ENCODE measurements at regions not wholly inside any gene's neighbourhood (a gene's known extent, or its start where the extent isn't known, plus 50 kb on each side); places are given as distances from the start of the nearest gene placed in this dataset.

DNA sequence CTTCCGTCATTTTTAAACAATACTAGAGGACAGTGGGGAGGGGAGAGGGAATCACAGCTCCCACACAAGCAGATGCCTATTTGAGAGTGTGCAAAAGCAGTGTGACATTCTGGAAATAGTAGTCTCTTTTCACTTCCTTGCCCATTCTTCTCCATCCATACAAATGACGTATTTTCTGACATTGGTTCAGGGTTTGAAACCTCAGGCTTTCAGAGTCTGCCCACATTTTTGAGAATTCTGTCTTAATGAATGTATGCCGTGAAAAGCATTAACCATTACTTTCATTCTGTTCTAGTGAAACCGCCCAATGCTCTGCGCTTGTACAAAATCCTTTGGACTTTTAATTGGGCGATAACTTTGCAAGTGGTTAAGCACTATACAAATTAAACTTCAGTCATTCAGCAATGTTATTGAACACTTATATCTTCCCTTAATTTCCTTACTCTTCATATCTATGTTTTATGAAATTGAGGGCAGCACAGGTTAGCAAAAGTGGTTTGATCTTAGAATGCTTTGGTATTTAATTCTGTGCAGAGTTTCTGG is 265.7 kb downstream of the SOX4 start:
- TF ChIP-seq FOS (IDR thresholded peaks at IDR 0.05; ENCODE audit: borderline replicate concordance, insufficient read depth, low read length) (no peak), JUN (IDR thresholded peaks at IDR 0.05; ENCODE audit: borderline replicate concordance, insufficient read depth, insufficient read length, low read depth) (no peak), POLR2AphosphoS5 (IDR thresholded peaks at IDR 0.05; ENCODE audit: insufficient read depth, low read depth, low read length) (no peak), MYC (IDR thresholded peaks at IDR 0.05; ENCODE audit: low read depth, low read length) (no peak), EZH2 (IDR thresholded peaks at IDR 0.05; ENCODE audit: borderline replicate concordance, low read depth, low read length, severe bottlenecking) (no peak)

GRCh38 chr6:21861942-21862341 is 268.4 kb downstream of the SOX4 start:
- CTCF ChIA-PET, result interaction anchor here (1.0 kb wide), 1 partner anchor 15 kb away, joined by 3 read pairs; no protein-coding TSS in a partner anchor
- Histone ChIP-seq H4K20me1 (replicated peaks; ENCODE audit: control insufficient read depth, extremely low read depth, insufficient read depth, low read length) (no peaks in the 10 kb centered on the region), H3K36me3 (ENCODE audit: control insufficient read depth in 2 of 2, extremely low read depth in 1 of 2, insufficient read depth in 2 of 2, low read length in 2 of 2) (no peaks in the 10 kb centered on the region), H3K27me3 (ENCODE audit: control insufficient read depth in 2 of 2, insufficient read depth in 2 of 2, low read length in 2 of 2) (no peaks in the 10 kb centered on the region), H2AFZ (ENCODE audit: low read depth, low read length) (no peak overlapping the region), H3K79me2 (ENCODE audit: control insufficient read depth, insufficient read depth, low read length) (no peaks in the 10 kb centered on the region), H3K9me3 (replicated peaks; ENCODE audit: control insufficient read depth, insufficient read depth, low read length) (no peaks in the 10 kb centered on the region), H3K4me3 (replicated peaks in 1 of 3; ENCODE audit: insufficient read depth in 1 of 3, low read depth in 1 of 3, low read length in 3 of 3) (no peak overlapping the region), H3K9ac (replicated peaks; ENCODE audit: extremely low read depth, insufficient read depth, low read length) (no peak overlapping the region), H3K27ac (ENCODE audit: insufficient read depth, low read depth, low read length) (no peak overlapping the region), H3K9me1 (replicated peaks; ENCODE audit: control insufficient read depth, extremely low read depth, insufficient read depth, low read length) (no peaks in the 10 kb centered on the region), H3K4me2 (ENCODE audit: insufficient read depth, low read length) (no peak overlapping the region), H3K4me1 (ENCODE audit: control insufficient read depth, extremely low read depth, insufficient read depth, low read length) (no peaks in the 10 kb centered on the region)
- TF ChIP-seq CTCF (IDR thresholded peaks at IDR 0.05; ENCODE audit: extremely low read depth in 1 of 2, insufficient read depth in 1 of 2, low read depth in 1 of 2, low read length in 2 of 2) (no peak), EZH2 (IDR thresholded peaks at IDR 0.05; ENCODE audit: borderline replicate concordance, low read depth, low read length, severe bottlenecking) (no peak), FOS (IDR thresholded peaks at IDR 0.05; ENCODE audit: borderline replicate concordance, insufficient read depth, low read length) (no peak), MYC (IDR thresholded peaks at IDR 0.05; ENCODE audit: low read depth, low read length) (no peak), POLR2AphosphoS5 (IDR thresholded peaks at IDR 0.05; ENCODE audit: insufficient read depth, low read depth, low read length) (no peak), GATA2 (IDR thresholded peaks at IDR 0.05; ENCODE audit: insufficient read depth, insufficient read length, low read depth, low read length) (no peak), POLR2A (IDR thresholded peaks at IDR 0.05; ENCODE audit: low read depth, low read length) (no peak), JUN (IDR thresholded peaks at IDR 0.05; ENCODE audit: borderline replicate concordance, insufficient read depth, insufficient read length, low read depth) (no peak)
- TF ChIP-seq, protein P1, sequence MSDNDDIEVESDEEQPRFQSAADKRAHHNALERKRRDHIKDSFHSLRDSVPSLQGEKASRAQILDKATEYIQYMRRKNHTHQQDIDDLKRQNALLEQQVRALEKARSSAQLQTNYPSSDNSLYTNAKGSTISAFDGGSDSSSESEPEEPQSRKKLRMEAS (IDR thresholded peaks at IDR 0.05; ENCODE audit: insufficient read depth, insufficient read length), result no peak
- dilution Hi-C loops (cut with MboI; ENCODE audit: extremely low pct_ligation_motif_present, low sequenced_read_pairs) (no loop called here), intact Hi-C loops (cut with micrococcal nuclease) (no loop called here)
- no TSS peak for BruUV-seq (replicated peaks)
- DNase-seq (ENCODE audit: low read depth, low spot score) (no peak), FAIRE-seq (no peak)
- POLR2A ChIA-PET, result no interaction called here

More for the DNA sequence above, 265.7 kb downstream of the SOX4 start:
- peaks cover 10% of the 10 kb centered on the region for H3K4me1 ChIP-seq (ENCODE audit: control insufficient read depth, extremely low read depth, insufficient read depth, low read length)
- no peaks in the 10 kb centered on the region for H3K36me3 ChIP-seq (ENCODE audit: control insufficient read depth in 2 of 2, extremely low read depth in 1 of 2, insufficient read depth in 2 of 2, low read length in 2 of 2)
- no peaks in the 10 kb centered on the region for H4K20me1 ChIP-seq (replicated peaks; ENCODE audit: control insufficient read depth, extremely low read depth, insufficient read depth, low read length)
- dilution Hi-C loops (cut with MboI; ENCODE audit: extremely low pct_ligation_motif_present, low sequenced_read_pairs), result no loop called here
- no peaks in the 10 kb centered on the region for H3K27me3 ChIP-seq (ENCODE audit: control insufficient read depth in 2 of 2, insufficient read depth in 2 of 2, low read length in 2 of 2)
- intact Hi-C loops (cut with micrococcal nuclease), result no loop called here
- H3K9ac ChIP-seq (replicated peaks; ENCODE audit: extremely low read depth, insufficient read depth, low read length), result no peak overlapping the region
- no peaks in the 10 kb centered on the region for H3K9me1 ChIP-seq (replicated peaks; ENCODE audit: control insufficient read depth, extremely low read depth, insufficient read depth, low read length)
- no peaks in the 10 kb centered on the region for H3K9me3 ChIP-seq (replicated peaks; ENCODE audit: control insufficient read depth, insufficient read depth, low read length)
- no peak for DNase-seq (ENCODE audit: low read depth, low spot score)
- no peaks in the 10 kb centered on the region for H3K79me2 ChIP-seq (ENCODE audit: control insufficient read depth, insufficient read depth, low read length)
- H3K4me3 ChIP-seq (replicated peaks in 1 of 3; ENCODE audit: insufficient read depth in 1 of 3, low read depth in 1 of 3, low read length in 3 of 3), result no peak overlapping the region
- H2AFZ ChIP-seq (ENCODE audit: low read depth, low read length), result no peak overlapping the region
- CTCF ChIA-PET, result interaction anchor here (1.1 to 1.4 kb wide), 2 partner anchors 9 to 12 kb away, joined by 4 to 5 read pairs; no protein-coding TSS in a partner anchor
- no peak overlapping the region for H3K27ac ChIP-seq (ENCODE audit: insufficient read depth, low read depth, low read length)
- no TSS peak for BruUV-seq (replicated peaks)
- no peak overlapping the region for H3K4me2 ChIP-seq (ENCODE audit: insufficient read depth, low read length)
- POLR2A ChIA-PET, result no interaction called here
- no peak for FAIRE-seq

Data from endothelial cell of umbilical vein (primary cell).